Neural cell (in vitro differentiated cells): ENCODE measurements at regions not wholly inside any gene's neighbourhood (a gene's known extent, or its start where the extent isn't known, plus 50 kb on each side); places are given as distances from the start of the nearest gene placed in this dataset.

Experiments used
- H2AFZ ChIP-seq: fragments of 200-600, 300-800 bp; sonication (generic), shearing (Covaris generic); 2 replicates; pipeline ENCODE4 v1.6.0; 2014; ENCODE audit warnings: low read depth, mild to moderate bottlenecking, antibody characterized with exemption, low read length, moderate library complexity
- H3F3A ChIP-seq: fragments of 200-600 bp; shearing (Covaris generic); 2 replicates; pipeline ENCODE4 v1.6.1; 2016; ENCODE audit warnings: mild to moderate bottlenecking, moderate library complexity, mixed read lengths, antibody characterized with exemption, low read length; ENCODE audit not compliant: insufficient read depth, poor library complexity, severe bottlenecking
- H3K27ac ChIP-seq: fragments of 200-600, 300-800 bp; sonication (generic), shearing (Covaris generic); 2 replicates; pipeline ENCODE4 v1.5.1; 2014; ENCODE audit warnings: mild to moderate bottlenecking, low read length, moderate library complexity
- H3K27me3 ChIP-seq: fragments of 300-800, 200-600 bp; sonication (generic), shearing (Covaris generic); 2 replicates; pipeline ENCODE4 v1.6.0; 2014; ENCODE audit warnings: mild to moderate bottlenecking, low read depth, low read length, moderate library complexity; ENCODE audit not compliant: insufficient read depth
- H3K36me3 ChIP-seq: fragments of 300-800, 200-600 bp; sonication (generic), shearing (Covaris generic); 2 replicates; pipeline ENCODE4 v1.5.1; 2014; ENCODE audit warnings: mild to moderate bottlenecking, antibody characterized with exemption, low read length, moderate library complexity; ENCODE audit not compliant: insufficient read depth
- H3K4me2 ChIP-seq: fragments of 300-800, 200-600 bp; sonication (generic), shearing (Covaris generic); 2 replicates; pipeline ENCODE4 v1.6.0; 2014; ENCODE audit warnings: mild to moderate bottlenecking, low read length
- H3K4me3 ChIP-seq: fragments of 300-800, 200-600 bp; sonication (generic), shearing (Covaris generic); 2 replicates; pipeline ENCODE4 v1.5.1; 2014; ENCODE audit warnings: mild to moderate bottlenecking, low read length, moderate library complexity
- H3K79me2 ChIP-seq: fragments of 200-600 bp; shearing (Covaris generic); replicated peaks from 2 replicates; pipeline ENCODE4 v1.6.0; 2014; ENCODE audit warnings: mild to moderate bottlenecking, low read length, moderate library complexity; ENCODE audit not compliant: insufficient read depth
- H3K9ac ChIP-seq: fragments of 300-800, 200-600 bp; sonication (generic), shearing (Covaris generic); 2 replicates; pipeline ENCODE4 v1.6.1; 2016; ENCODE audit warnings: mild to moderate bottlenecking, low read length, mixed read lengths
- H3K9me2 ChIP-seq: fragments of 200-600 bp; shearing (Covaris generic); 2 replicates; pipeline ENCODE4 v1.6.1; 2016; ENCODE audit warnings: mild to moderate bottlenecking, low read length, mixed read lengths; ENCODE audit not compliant: insufficient read depth
- H3K9me3 ChIP-seq: fragments of 200-600, 300-800 bp; sonication (generic), shearing (Covaris generic); 2 replicates; pipeline ENCODE4 v1.6.1; 2016; ENCODE audit warnings: mild to moderate bottlenecking, mixed run types, low read length, moderate library complexity, mixed read lengths
- H4K20me1 ChIP-seq: fragments of 200-600 bp; shearing (Covaris generic); 2 replicates; pipeline ENCODE4 v1.6.1; 2016; ENCODE audit warnings: mild to moderate bottlenecking, mixed run types; ENCODE audit not compliant: insufficient read depth
- EP300 ChIP-seq: fragments of 450-650 bp; conservative IDR thresholded peaks from 2 replicates; pipeline ENCODE4 v1.6.1; 2014; ENCODE audit warnings: antibody characterized with exemption, mild to moderate bottlenecking, moderate library complexity; ENCODE audit not compliant: poor library complexity, severe bottlenecking
- EZH2 ChIP-seq: fragments of 200-600, 300-800 bp; shearing (Covaris generic), sonication (generic); IDR thresholded peaks from 2 replicates; pipeline ENCODE4 v1.6.1; 2014; ENCODE audit warnings: antibody characterized with exemption, low read length, borderline replicate concordance, mild to moderate bottlenecking; ENCODE audit not compliant: insufficient read depth, poor library complexity, severe bottlenecking
- MXI1 ChIP-seq: fragments of 450-650 bp; conservative IDR thresholded peaks from 2 replicates; pipeline ENCODE4 v1.6.1; 2014; ENCODE audit warnings: antibody characterized with exemption, mild to moderate bottlenecking; ENCODE audit not compliant: poor library complexity, severe bottlenecking
- POLR2AphosphoS5 ChIP-seq: IDR thresholded peaks from 2 replicates; pipeline ENCODE4 v1.6.1; 2012
- RAD21 ChIP-seq: fragments of 450-650 bp; conservative IDR thresholded peaks from 2 replicates; pipeline ENCODE4 v1.6.1; 2014; ENCODE audit warnings: antibody characterized with exemption, mild to moderate bottlenecking, moderate library complexity
- SMC3 ChIP-seq: fragments of 450-650 bp; conservative IDR thresholded peaks from 2 replicates; pipeline ENCODE4 v1.6.1; 2014; ENCODE audit warnings: antibody characterized with exemption, mild to moderate bottlenecking, moderate library complexity; ENCODE audit not compliant: poor library complexity
- TAF1 ChIP-seq: IDR thresholded peaks from 2 replicates; pipeline ENCODE4 v1.6.1; 2012; ENCODE audit warnings: low read depth
- TF ChIP-seq, protein P1 (sequence below): fragments of 450-650 bp; IDR thresholded peaks from 2 replicates; pipeline ENCODE4 v1.5.1; 2014; ENCODE audit warnings: antibody characterized with exemption, mild to moderate bottlenecking, moderate library complexity; ENCODE audit not compliant: poor library complexity, severe bottlenecking
- TF ChIP-seq, protein P2 (sequence below): IDR thresholded peaks from 2 replicates; pipeline ENCODE4 v1.6.1; 2012; ENCODE audit warnings: borderline replicate concordance

GRCh38 chr17:5871666-5872065, 198.5 kb upstream of the WSCD1 start:
- Histone ChIP-seq H3K4me2 (no peak overlapping the region), H3K27ac (no peak overlapping the region), H3K36me3 (no peaks in the 10 kb centered on the region), H3K9me2 (no peaks in the 10 kb centered on the region), H3K27me3 (no peaks in the 10 kb centered on the region), H3K4me3 (no peak overlapping the region), H3K79me2 (no peaks in the 10 kb centered on the region), H3K9ac (no peak overlapping the region), H3K9me3 (no peaks in the 10 kb centered on the region), H3F3A (no peaks in the 10 kb centered on the region), H2AFZ (no peak overlapping the region), H4K20me1 (no peaks in the 10 kb centered on the region)
- TF ChIP-seq, protein P1, sequence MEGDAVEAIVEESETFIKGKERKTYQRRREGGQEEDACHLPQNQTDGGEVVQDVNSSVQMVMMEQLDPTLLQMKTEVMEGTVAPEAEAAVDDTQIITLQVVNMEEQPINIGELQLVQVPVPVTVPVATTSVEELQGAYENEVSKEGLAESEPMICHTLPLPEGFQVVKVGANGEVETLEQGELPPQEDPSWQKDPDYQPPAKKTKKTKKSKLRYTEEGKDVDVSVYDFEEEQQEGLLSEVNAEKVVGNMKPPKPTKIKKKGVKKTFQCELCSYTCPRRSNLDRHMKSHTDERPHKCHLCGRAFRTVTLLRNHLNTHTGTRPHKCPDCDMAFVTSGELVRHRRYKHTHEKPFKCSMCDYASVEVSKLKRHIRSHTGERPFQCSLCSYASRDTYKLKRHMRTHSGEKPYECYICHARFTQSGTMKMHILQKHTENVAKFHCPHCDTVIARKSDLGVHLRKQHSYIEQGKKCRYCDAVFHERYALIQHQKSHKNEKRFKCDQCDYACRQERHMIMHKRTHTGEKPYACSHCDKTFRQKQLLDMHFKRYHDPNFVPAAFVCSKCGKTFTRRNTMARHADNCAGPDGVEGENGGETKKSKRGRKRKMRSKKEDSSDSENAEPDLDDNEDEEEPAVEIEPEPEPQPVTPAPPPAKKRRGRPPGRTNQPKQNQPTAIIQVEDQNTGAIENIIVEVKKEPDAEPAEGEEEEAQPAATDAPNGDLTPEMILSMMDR, result no peak
- TF ChIP-seq EP300, result no peak
- no peak for TF ChIP-seq EZH2
- no peak for TF ChIP-seq MXI1
- no peak for TF ChIP-seq SMC3
- no peak for TF ChIP-seq RAD21
- TF ChIP-seq, protein P2, sequence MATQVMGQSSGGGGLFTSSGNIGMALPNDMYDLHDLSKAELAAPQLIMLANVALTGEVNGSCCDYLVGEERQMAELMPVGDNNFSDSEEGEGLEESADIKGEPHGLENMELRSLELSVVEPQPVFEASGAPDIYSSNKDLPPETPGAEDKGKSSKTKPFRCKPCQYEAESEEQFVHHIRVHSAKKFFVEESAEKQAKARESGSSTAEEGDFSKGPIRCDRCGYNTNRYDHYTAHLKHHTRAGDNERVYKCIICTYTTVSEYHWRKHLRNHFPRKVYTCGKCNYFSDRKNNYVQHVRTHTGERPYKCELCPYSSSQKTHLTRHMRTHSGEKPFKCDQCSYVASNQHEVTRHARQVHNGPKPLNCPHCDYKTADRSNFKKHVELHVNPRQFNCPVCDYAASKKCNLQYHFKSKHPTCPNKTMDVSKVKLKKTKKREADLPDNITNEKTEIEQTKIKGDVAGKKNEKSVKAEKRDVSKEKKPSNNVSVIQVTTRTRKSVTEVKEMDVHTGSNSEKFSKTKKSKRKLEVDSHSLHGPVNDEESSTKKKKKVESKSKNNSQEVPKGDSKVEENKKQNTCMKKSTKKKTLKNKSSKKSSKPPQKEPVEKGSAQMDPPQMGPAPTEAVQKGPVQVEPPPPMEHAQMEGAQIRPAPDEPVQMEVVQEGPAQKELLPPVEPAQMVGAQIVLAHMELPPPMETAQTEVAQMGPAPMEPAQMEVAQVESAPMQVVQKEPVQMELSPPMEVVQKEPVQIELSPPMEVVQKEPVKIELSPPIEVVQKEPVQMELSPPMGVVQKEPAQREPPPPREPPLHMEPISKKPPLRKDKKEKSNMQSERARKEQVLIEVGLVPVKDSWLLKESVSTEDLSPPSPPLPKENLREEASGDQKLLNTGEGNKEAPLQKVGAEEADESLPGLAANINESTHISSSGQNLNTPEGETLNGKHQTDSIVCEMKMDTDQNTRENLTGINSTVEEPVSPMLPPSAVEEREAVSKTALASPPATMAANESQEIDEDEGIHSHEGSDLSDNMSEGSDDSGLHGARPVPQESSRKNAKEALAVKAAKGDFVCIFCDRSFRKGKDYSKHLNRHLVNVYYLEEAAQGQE, result no peak
- no peak for TF ChIP-seq POLR2AphosphoS5
- TF ChIP-seq TAF1, result no peak

DNA sequence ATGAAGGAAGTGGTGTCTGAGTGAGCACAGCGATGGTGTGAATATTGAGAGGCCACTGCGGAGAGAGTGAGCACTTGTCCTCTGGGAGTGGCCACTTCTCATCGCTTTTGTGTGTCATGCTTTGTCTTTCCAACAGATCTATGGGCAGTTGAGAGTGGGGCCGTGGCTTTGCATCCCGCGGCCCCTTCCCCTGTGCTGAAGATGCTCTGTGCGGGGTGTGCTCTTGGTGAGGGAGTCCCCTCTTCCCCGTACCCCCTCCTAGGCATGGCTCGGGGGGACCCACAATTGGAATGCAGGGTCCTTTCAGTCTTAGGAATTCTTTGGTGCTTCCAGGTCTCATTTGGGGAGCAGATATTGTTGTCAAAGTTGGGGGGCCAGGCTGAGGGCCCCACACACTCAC, 197.3 kb upstream of the WSCD1 start:
- Histone ChIP-seq H3K4me2 (no peak overlapping the region), H2AFZ (no peak overlapping the region), H3K4me3 (no peak overlapping the region), H3K27me3 (no peaks in the 10 kb centered on the region), H3K79me2 (no peaks in the 10 kb centered on the region), H3K36me3 (no peaks in the 10 kb centered on the region), H3K9ac (no peak overlapping the region), H3K27ac (no peak overlapping the region), H3F3A (no peaks in the 10 kb centered on the region), H3K9me2 (no peaks in the 10 kb centered on the region), H3K9me3 (no peaks in the 10 kb centered on the region), H4K20me1 (no peaks in the 10 kb centered on the region)
- TF ChIP-seq, protein P2, result no peak
- TF ChIP-seq POLR2AphosphoS5 (no peak), EP300 (no peak), TAF1 (no peak), MXI1 (no peak), SMC3 (no peak), EZH2 (no peak), RAD21 (no peak)
- TF ChIP-seq, protein P1, result no peak
